ENCODE measurements at regions not wholly inside any gene's neighbourhood (a gene's known extent, or its start where the extent isn't known, plus 50 kb on each side); places are given as distances from the start of the nearest gene placed in this dataset.

DNA sequence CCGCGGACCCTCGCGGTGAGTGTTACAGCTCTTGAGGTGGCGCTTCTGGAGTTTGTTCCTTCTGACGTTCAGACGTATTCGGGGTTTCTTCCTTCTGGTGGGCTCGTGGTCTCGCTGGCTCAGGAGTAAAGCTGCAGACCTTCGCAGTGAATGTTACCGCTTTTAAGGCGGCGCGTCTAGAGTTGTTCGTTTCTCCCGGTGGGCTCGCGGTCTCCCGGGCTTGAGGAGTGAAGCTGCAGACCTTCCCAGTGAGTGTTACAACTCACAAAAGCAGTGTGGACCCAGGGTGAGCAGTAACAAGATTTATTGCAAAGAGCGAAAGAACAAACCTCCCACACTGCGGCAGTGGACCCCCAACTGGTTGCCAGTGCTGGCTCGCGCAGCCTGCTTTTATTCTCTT, 177.1 kb downstream of the UACA start:
- peak; percentile 42 for TF ChIP-seq POLR2A (IDR thresholded peaks at IDR 0.05; ENCODE audit: extremely low read depth, insufficient read length)
- TF ChIP-seq, protein P1, sequence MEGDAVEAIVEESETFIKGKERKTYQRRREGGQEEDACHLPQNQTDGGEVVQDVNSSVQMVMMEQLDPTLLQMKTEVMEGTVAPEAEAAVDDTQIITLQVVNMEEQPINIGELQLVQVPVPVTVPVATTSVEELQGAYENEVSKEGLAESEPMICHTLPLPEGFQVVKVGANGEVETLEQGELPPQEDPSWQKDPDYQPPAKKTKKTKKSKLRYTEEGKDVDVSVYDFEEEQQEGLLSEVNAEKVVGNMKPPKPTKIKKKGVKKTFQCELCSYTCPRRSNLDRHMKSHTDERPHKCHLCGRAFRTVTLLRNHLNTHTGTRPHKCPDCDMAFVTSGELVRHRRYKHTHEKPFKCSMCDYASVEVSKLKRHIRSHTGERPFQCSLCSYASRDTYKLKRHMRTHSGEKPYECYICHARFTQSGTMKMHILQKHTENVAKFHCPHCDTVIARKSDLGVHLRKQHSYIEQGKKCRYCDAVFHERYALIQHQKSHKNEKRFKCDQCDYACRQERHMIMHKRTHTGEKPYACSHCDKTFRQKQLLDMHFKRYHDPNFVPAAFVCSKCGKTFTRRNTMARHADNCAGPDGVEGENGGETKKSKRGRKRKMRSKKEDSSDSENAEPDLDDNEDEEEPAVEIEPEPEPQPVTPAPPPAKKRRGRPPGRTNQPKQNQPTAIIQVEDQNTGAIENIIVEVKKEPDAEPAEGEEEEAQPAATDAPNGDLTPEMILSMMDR (IDR thresholded peaks at IDR 0.05; ENCODE audit: low read depth, low read length) = no peak
